ENCODE measurements at regions not wholly inside any gene's neighbourhood (a gene's known extent, or its start where the extent isn't known, plus 50 kb on each side); places are given as distances from the start of the nearest gene placed in this dataset.

- Histone ChIP-seq H3K9me3 (ENCODE audit: control insufficient read depth, low read depth, low read length) (no peaks in the 10 kb centered on the region), H4K20me1 (ENCODE audit: control insufficient read depth, extremely low read depth, insufficient read depth, low read length) (no peaks in the 10 kb centered on the region), H3K4me1 (ENCODE audit: control insufficient read depth, extremely low read depth, insufficient read depth, low read length) (no peaks in the 10 kb centered on the region), H3K27ac (ENCODE audit: control insufficient read depth, insufficient read depth, low read length) (no peak overlapping the region), H3K79me2 (ENCODE audit: control insufficient read depth, insufficient read depth, low read length) (no peaks in the 10 kb centered on the region), H3K27me3 (ENCODE audit: control insufficient read depth, extremely low read depth, insufficient read depth, low read length) (no peaks in the 10 kb centered on the region), H3K4me3 (ENCODE audit: control insufficient read depth in 2 of 3, extremely low read depth in 1 of 3, insufficient read depth in 2 of 3, low read depth in 1 of 3, low read length in 3 of 3) (no peak overlapping the region), H3K36me3 (ENCODE audit: control insufficient read depth in 2 of 2, extremely low read depth in 1 of 2, insufficient read depth in 2 of 2, low read length in 2 of 2) (no peaks in the 10 kb centered on the region), H3K4me2 (ENCODE audit: control insufficient read depth, extremely low read depth, insufficient read depth, low read depth, low read length) (no peak overlapping the region), H3K9ac (ENCODE audit: control insufficient read depth, extremely low read depth, insufficient read depth, low read length) (no peak overlapping the region), H2AFZ (ENCODE audit: control insufficient read depth, low read length) (no peak overlapping the region), H3K9me1 (ENCODE audit: control insufficient read depth, extremely low read depth, insufficient read depth, low read length) (no peaks in the 10 kb centered on the region)
- TF ChIP-seq CTCF (optimal IDR thresholded peaks at IDR 0.05 in 1 of 3, IDR thresholded peaks at IDR 0.05 in 1 of 3, conservative IDR thresholded peaks at IDR 0.05 in 1 of 3; ENCODE audit: extremely low read depth in 1 of 3, insufficient read depth in 2 of 3, low read length in 3 of 3) (no peak), EZH2 (IDR thresholded peaks at IDR 0.05; ENCODE audit: low read length) (no peak)
- no peak for FAIRE-seq
- dilution Hi-C loops (cut with MboI; ENCODE audit: extremely low pct_ligation_motif_present, low sequenced_read_pairs) = no loop called here
- DNase-seq (ENCODE audit: low read depth, low spot score) = no peak
Measured at GRCh38 chr16:20243731-20244281, 83.5 kb downstream of the GP2 start.

GRCh38 chr16:20242568-20243255 is 84.6 kb downstream of the GP2 start:
- dilution Hi-C loops (cut with MboI; ENCODE audit: extremely low pct_ligation_motif_present, low sequenced_read_pairs) = no loop called here

More at GRCh38 chr16:20242568-20243255, 84.6 kb downstream of the GP2 start:
- Histone ChIP-seq H3K27me3 (ENCODE audit: control insufficient read depth, extremely low read depth, insufficient read depth, low read length) (no peaks in the 10 kb centered on the region), H2AFZ (ENCODE audit: control insufficient read depth, low read length) (no peak overlapping the region), H3K4me2 (ENCODE audit: control insufficient read depth, extremely low read depth, insufficient read depth, low read depth, low read length) (no peak overlapping the region), H3K79me2 (ENCODE audit: control insufficient read depth, insufficient read depth, low read length) (no peaks in the 10 kb centered on the region), H3K4me3 (ENCODE audit: control insufficient read depth in 2 of 3, extremely low read depth in 1 of 3, insufficient read depth in 2 of 3, low read depth in 1 of 3, low read length in 3 of 3) (no peak overlapping the region), H3K9me3 (ENCODE audit: control insufficient read depth, low read depth, low read length) (no peaks in the 10 kb centered on the region), H3K9ac (ENCODE audit: control insufficient read depth, extremely low read depth, insufficient read depth, low read length) (no peak overlapping the region), H3K27ac (ENCODE audit: control insufficient read depth, insufficient read depth, low read length) (no peak overlapping the region), H3K4me1 (ENCODE audit: control insufficient read depth, extremely low read depth, insufficient read depth, low read length) (no peaks in the 10 kb centered on the region), H4K20me1 (ENCODE audit: control insufficient read depth, extremely low read depth, insufficient read depth, low read length) (no peaks in the 10 kb centered on the region), H3K9me1 (ENCODE audit: control insufficient read depth, extremely low read depth, insufficient read depth, low read length) (no peaks in the 10 kb centered on the region), H3K36me3 (ENCODE audit: control insufficient read depth in 2 of 2, extremely low read depth in 1 of 2, insufficient read depth in 2 of 2, low read length in 2 of 2) (no peaks in the 10 kb centered on the region)
- DNase-seq (ENCODE audit: low read depth, low spot score) (no peak), FAIRE-seq (no peak)
- TF ChIP-seq CTCF (optimal IDR thresholded peaks at IDR 0.05 in 1 of 3, IDR thresholded peaks at IDR 0.05 in 1 of 3, conservative IDR thresholded peaks at IDR 0.05 in 1 of 3; ENCODE audit: extremely low read depth in 1 of 3, insufficient read depth in 2 of 3, low read length in 3 of 3) (no peak), EZH2 (IDR thresholded peaks at IDR 0.05; ENCODE audit: low read length) (no peak)

All from keratinocyte (primary cell).